GM21825 (cell line): ENCODE measurements at regions not wholly inside any gene's neighbourhood (a gene's known extent, or its start where the extent isn't known, plus 50 kb on each side); places are given as distances from the start of the nearest gene placed in this dataset.
"Not testable (repeated sequence)": the region's sequence is repeated elsewhere in the genome, so short reads cannot be mapped to it uniquely, and the experiment has no call there.

Experiments used
- ATAC-seq: cut with Tn5 transposase; IDR thresholded peaks from one replicate; pipeline ENCODE4 v1.9.1; 2021; ENCODE audit warnings: mild to moderate bottlenecking, moderate library complexity; ENCODE audit not compliant: unreplicated experiment

DNA sequence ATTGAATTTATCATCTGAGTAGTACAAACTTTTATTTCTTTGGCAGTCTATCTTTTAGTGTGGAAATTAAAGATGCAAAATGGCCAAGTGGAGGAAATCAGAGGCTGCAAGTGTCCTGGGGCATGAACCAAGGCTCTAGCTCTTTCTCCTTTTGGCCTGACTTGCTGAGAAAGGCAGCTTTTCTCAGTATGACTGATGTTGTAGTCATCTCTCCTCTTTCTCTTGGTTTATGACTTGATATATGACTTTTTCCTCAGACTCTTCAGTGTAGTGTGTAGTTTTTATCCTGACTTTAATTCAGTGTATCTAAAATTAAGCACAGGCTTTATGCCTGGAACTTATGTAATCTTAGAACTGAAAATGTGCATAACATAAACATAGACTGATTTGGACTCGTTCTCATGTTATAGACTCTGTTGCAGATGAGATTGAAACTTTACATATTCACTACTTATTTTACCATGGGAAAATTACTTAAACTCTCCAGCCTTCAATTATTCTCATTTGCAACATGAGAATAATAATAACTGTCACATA is 65.7 kb downstream of the SLITRK5 start:
- ATAC-seq = no peak

DNA sequence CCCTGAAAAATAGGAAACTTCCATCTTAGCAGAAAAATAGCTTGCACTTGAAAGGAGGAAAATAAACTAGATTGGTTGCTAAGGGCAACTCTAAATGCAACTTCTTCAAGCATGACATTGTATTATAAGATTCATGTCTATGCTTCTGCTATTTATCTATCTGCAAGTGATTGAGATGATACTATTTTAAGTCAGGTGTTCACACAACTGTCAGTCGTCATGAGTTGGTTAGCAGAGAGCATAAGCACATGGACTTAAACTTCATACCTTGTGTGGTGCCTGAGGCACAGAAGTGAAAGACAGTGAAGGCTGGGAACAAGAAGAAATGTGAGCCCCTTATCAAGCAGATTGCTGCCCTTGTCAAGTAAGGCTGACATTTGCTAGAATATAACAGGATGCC is 82.9 kb downstream of the SLITRK5 start:
- ATAC-seq = no peak

DNA sequence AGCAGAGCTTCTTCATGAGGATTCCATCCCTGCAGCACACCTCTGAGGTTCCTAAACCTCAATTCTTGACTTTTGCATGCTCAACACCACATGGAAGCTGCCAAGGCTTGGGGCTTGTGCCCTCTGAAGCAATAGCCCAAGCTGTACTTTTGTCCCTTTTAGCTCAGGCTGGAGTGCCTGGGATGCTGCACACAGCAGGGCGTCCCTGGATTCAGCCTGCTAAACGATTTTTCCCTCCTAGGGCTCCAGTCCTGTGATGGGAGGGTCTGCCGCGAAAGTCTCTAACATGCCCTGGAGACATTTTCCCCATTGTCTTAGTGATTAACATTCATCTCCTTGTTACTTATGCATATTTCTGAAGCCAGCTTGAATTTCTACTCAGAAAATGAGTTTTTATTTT is 98.3 kb downstream of the SLITRK5 start:
- ATAC-seq = no peak

DNA sequence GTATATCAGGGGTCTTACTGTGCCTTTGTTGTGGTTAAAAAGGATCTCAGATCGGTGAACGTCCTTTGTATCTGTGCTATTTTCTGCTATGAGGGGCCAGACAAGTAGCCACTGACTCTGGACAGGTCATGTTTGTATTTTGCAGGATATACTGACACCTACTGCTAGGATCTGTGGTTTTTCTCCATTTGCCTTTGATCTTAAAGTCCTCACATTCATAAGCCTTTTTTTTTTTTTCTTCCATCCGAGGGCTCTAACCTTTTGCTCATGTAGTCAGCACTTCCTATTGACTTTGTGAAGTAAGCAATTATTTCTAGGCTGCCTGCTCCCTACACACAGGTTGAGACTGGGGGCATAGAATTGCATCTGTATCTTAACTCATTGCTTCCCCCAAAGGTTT is 106.2 kb downstream of the SLITRK5 start:
- ATAC-seq = no peak

DNA sequence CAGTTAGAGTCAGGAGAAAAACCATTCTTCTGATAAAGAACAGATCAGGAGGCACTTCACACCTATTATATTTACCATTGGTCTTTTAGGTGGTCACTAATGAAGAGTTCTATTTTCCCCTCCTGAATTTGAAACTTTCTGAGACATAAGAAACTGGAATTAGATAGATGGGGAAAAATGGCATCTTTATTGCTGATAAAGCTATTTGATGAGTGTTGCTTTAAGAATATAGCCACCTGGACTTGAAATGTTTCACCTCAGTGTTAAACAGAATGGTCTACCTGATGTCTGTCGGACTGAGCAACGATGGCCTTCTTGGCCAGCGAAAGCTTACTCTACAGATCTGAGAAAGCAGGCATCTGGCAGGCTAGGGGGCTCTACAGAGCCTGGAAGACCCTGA is 107.0 kb downstream of the SLITRK5 start:
- ATAC-seq = no peak

DNA sequence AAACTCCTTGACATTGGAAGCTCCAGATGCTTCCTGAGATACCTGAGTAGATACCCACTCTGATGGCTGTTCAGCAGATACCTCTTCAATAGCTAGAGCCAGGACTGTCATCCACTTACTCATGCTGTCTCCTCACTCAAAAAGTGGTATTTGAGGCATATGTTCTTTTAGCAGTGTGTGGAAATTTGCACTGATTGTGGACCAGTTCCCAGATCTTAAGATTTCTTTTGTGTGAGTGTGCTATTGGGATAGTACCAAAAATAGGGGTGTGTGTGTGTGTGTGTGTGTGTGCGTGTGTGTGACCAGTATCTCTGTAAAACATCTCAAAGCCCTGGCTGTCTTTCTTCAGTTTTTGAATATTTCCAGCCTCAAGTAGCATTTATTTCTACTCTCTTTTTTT is 108.3 kb downstream of the SLITRK5 start:
- ATAC-seq = no peak

DNA sequence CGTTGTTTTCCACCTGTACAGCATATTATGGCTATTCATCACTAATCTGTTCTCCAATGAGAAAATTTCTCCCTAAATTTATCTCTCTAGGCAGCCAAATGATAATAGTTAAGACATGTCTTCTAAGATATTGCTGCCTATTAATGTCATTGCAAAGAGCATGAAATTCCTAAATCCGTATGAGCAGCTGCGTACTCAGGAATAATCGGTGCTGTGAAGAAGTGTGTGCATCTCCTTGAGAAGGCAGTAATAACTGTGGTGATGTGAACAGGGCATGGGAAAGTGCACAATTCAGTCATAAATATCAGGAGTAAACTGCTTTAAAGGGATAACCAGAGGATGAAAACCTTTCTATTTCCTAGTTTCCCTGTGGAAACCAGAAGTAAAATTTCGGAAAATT is 112.2 kb downstream of the SLITRK5 start:
- no peak for ATAC-seq

DNA sequence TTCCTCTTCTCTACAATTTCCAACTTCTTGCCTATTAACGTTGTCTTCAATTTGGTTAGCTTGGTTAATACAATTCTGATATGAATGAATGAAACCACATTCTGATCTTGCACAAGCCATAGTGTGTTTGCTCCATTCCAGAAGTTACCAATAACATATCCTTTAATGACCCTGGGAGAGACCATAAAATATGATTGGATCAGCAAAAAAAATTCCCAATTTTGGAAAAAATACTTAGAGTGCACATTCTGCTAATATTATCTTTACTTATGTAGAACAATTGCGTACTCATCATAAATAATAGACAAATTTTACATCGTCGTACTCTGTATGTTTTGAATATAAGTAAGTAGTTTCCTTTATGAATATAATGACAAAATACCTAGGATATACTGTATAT is 117.2 kb downstream of the SLITRK5 start:
- no peak for ATAC-seq

DNA sequence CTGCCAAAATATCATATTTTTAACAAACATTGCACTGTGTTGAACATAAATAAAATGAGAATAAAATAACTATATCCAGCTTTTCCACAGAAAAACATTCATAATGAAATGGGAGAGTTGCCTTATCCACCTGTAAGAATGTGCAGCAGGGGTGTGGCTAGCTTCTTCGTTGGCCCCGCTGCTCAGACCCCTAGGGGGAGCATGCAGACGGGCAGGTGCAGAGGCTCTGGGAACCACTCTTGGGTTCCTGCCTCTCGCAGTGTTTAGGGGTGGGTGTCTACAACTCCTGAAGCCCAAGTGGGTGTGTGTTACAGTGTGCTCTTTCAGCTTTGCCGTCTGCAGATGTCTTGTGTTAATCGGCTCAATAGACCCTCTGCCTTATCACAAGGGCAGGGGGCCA is 121.7 kb downstream of the SLITRK5 start:
- no peak for ATAC-seq

DNA sequence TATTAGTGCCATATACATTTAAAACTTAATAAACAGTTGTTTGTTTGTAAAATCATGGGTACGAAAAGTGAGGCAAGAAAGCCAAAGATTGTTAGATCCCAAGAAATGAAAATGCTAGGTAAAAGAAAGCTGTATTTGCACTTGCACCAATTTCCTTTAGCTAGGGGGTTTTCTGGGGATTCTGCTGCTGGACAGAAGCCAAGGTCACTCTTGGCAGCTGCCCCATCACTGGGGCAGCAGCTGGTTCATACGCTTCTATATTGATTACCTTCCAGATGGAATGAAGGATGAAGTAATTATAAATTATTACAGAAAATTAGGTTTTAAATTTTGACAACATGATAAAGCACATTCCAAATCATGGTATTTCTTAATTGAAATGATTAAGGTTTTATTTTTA is 127.4 kb downstream of the SLITRK5 start:
- no peak for ATAC-seq

DNA sequence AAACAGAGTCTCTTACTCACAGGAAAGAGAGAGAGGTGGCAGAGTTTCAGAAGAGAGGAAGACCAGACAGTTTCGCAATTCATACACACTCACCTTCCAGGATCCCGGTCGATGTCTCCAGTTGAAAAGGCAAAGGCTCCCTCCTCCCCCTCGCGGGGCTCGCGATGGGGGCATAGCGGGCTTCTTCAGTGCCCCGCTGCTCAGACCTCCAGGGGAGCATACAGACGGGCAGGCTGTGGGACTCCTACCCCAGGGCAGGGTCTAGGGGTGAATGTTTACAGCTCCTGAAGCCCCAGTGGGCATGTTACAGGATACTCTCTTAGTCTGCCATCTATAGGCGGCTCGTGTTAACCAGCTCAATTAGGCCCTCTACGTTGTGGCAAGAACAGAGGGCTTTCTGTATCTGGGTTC is 139.2 kb downstream of the SLITRK5 start:
- no peak for ATAC-seq

DNA sequence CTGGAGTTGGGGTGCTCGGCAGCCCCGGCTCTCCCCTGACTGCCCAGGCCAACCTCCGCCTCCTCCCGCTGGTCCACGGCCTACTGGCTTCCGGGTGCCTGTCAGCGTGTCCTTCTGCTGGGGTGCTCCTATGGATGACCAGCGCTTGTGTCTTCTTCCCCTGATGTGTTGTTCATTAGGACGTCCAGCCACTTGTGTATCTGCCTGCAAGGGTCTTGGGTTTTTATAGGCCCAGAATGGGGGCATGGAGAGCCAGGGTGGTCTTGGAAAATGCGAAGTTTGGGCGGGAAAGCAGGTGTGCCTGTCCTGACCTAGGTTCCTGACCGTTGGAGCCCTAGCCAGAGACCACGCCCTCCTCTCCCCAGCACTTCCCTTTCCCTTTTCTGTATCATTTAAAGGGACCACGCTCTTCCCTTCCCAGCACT is 139.8 kb downstream of the SLITRK5 start:
- ATAC-seq = no peak

DNA sequence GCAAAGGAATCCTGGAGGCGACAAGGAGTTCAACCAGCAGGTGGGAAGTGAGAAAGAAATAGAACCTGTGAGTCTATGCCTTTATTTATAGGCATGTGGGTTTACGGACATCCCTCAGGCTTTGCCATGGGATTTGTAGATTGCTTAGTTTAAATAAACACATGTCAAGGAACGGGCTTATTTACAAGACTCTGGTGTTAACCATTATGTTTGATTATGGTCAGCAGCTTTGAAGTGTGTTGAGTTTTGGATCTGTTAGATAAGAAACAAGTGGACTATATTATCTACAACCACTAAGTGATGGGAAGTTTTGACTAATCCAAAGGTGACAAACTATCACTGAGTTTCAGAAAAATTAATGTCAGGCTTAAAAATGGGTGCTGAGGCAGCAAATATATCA is 143.2 kb downstream of the SLITRK5 start:
- ATAC-seq = no peak

DNA sequence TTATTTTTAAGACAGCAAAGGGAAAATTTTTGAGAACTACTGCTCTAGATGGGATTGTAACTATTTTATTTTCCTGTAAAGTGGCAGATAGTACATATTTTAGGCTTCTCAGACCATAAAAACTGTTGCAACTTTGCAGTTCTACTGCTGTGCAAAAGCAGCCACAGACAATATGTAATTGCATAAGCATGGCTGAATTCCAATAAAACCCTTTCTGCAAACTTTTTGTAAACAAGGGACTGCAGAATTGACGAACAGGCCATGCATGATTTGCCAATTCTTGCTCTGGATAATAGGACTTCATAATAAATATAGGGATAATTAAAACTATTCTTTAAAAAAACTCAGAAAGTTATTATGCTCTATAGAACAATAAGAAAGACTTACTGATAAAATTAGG is 149.1 kb downstream of the SLITRK5 start:
- ATAC-seq = no peak

DNA sequence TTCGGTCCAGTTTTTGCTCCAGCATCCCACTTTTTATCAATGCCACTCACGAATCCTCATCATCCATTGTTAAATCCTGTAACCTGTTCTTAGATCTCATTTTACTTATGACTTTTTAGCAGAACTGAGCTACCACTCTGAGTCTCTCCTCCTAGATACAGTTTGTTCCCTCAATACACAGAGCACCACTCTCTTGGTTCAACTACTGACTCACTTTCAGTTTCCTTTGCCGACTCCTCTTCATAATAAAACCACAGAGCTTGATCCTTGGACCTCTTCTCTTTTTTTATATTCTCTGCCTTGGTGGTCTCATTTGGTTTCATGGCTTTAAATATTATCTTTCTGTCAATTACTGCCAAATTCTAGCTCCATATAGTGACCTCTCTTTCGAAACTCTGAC is 150.3 kb downstream of the SLITRK5 start:
- no peak for ATAC-seq

DNA sequence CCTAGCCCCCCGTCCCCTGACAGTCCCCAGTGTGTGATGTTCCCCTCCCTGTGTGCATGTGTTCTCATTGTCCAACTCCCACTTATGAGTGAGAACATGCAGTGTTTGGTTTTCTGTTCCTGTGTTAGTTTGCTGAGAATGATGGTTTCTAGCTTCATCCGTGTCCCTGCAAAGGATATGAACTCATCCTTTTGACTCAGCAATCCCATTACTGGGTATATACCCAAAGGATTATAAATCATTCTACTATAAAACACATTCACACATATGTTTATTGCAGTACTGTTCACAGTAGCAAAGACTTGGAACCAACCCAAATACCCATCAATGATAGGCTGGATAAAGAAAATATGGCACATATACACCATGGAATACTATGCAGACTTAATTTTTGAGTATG is 155.1 kb downstream of the SLITRK5 start:
- not testable (repeated sequence) for ATAC-seq

DNA sequence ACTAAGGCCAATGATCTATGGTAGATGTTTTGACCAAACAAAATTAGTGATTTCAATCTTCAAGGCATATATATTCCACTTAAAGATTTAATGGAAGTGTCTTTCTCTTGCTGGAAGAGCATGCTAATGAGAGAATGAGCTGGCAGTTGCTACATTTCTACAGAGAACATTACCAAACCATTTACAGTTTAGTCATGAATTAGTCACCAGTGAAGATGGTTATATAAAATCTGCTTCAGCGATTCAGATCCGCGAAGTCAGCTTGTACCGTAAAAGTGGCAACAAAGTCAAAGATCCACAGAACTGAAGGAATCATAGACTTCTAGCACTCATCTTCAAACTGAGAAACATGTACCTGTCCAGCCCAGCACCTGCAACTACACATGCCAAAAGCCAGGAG is 156.3 kb downstream of the SLITRK5 start:
- ATAC-seq = no peak

DNA sequence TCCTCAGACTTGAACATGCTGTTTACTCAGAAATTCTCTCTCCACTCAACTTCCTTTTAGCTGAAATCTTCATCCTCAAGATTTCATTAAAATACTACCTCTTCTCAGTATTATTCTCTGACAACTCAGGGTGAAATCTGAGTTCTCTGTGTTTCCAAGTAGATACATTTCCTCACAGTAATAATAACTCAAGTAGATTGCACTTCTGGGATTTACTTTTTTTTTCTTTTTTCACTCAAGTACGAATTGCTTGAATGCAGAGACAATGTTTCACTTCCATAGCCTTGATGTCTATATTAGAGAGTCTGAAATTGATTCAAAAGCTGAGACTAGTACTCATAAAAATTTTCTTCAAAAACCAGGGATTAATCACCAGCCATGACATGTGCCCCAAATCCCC is 166.4 kb downstream of the SLITRK5 start:
- no peak for ATAC-seq

DNA sequence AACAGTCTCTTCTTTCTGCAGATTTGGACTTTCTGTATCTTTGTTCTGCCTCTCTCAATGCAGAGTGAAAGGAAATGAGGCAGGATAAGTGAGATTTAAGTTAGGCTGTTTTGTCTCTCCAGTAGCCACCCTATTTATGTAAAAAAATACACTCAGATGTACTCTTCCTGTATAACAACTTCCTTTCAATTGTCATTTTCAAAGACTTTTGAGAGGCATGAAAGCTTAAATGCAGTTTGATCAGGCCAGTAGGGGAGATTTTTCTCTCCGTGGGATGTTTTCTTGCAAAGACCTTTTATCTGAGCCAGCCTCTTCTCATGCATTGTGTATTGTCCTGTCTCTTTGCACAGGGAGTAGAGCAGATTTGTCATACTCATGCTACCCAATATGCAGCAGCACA is 166.8 kb downstream of the SLITRK5 start:
- no peak for ATAC-seq

DNA sequence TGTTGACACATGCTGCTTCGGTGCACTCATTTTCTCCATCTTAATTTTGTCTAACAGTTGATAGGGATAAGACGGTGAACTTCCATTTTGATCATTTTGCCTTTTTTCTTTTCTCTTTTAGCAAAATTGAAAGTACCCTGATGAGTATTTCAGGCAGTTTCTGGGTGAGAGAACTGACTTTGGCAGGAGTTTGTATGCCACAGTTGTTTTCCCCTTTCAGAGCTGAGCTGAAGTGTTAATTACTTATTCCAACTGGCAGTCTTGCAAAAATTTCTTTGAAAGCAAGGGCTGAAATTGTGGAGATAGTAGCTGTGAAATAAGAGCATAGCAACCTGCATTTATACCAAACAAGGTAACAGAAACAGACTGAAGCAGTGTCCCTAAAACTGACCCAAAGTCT is 180.2 kb downstream of the SLITRK5 start:
- ATAC-seq = no peak

DNA sequence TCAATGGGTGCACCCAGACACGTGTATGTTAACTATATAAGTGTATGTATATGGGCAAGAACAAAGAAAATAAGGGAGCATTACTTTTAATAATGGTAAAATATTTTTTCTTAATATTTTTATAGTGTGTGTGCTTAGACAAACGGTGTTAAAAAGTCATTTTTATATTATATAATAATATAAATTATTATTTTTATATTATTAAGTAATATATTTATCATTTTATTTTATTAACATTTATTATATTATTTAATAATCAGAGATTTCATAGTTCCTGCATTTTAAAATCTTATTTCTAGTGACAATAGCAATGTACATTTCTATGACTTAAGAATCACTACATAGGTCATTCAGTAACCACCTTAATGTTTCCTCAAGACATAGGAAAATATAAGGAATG is 184.4 kb downstream of the SLITRK5 start:
- no peak for ATAC-seq

DNA sequence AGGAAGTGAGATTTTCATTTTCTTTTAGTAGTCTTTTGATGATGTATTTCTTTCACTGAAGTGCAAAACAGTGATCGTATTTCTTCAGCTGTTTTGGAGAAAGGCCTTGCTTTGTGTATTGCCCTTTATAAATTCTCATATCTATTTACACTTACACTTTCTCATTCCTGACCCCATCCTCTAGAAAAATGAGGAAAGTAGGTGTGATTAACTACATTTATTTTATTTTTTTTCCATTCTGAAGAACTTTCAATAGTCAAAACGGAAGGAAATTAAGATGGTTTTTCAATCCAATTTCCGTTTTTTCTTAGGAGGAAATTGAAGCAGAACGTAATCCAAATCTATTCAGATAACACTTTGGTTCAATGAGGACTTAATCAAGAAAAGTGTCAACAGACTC is 188.1 kb downstream of the SLITRK5 start:
- ATAC-seq = no peak

DNA sequence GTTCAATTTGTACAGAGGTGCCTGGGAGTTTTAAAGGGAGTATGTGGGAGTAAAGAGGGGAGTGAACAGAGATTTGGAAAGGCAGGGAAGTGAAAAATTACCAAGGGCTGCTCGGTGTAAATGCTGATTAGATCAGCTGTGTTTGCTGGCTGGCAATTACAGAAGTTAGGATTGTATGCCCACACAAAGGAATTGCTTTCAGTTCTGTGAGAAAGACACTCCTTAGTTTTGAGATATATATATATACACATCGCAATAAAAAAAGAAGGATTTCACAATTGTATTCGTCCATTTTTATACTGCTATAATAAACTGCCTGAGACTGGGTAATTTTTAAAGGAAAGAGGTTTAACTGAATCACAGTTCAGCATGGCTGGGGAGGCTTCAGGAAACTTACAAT is 196.3 kb downstream of the SLITRK5 start:
- no peak for ATAC-seq

DNA sequence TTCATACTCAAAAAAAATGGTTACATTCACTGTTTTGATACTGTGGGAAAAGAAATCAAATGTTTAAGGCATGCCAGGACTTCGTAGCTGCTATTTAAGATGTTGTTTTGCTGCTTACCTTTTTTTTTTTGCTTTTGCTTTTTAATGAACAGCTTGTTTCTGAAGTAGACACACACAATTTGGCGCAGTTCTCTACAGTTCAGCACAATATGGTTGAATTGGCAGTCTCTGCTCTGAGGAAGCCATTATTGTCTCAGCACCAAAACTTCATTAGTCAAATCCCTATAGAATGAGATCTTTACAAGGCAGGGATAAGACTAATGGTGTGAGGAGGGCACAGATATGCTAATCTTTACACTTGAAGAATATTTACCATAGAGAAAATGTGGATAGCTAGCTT is 197.6 kb downstream of the SLITRK5 start:
- no peak for ATAC-seq
